Keratinocyte (primary cell): ENCODE measurements at regions not wholly inside any gene's neighbourhood (a gene's known extent, or its start where the extent isn't known, plus 50 kb on each side); places are given as distances from the start of the nearest gene placed in this dataset.
A peak's percentile ranks its signal among the peaks of the same experiment; 100 is the strongest.

ENCODE experiments used
- DNase-seq: peaks from one replicate; pipeline ENCODE4 v3.0.0-alpha.2; 2011; ENCODE audit warnings: low read depth, missing footprints, low spot score
- FAIRE-seq: peaks from 2 replicates; lab custom pipeline; 2011; peaks lifted over from hg19 to GRCh38; lab: Jason Lieb, UNC
- H2AFZ ChIP-seq: 2 replicates; pipeline ENCODE4 v1.6.0; 2012; ENCODE audit warnings: low read length, control low read depth, inconsistent platforms; ENCODE audit not compliant: control insufficient read depth
- H3K27ac ChIP-seq: 2 replicates; pipeline ENCODE4 v1.5.1; 2011; ENCODE audit warnings: low read length; ENCODE audit not compliant: control insufficient read depth, insufficient read depth
- H3K27me3 ChIP-seq: 3 replicates; pipeline ENCODE4 v1.6.0; 2011; ENCODE audit warnings: low read length; ENCODE audit not compliant: control insufficient read depth, insufficient read depth; ENCODE audit errors: extremely low read depth
- H3K36me3 ChIP-seq, 2 experiments: 2 replicates in 1 of 2; 3 replicates in 1 of 2; pipeline ENCODE4 v1.5.1; 2011; ENCODE audit warnings: low read length in 2 of 2, mild to moderate bottlenecking in 1 of 2; ENCODE audit not compliant: control insufficient read depth in 2 of 2, insufficient read depth in 2 of 2; ENCODE audit errors: extremely low read depth in 1 of 2
- H3K4me1 ChIP-seq: 3 replicates; pipeline ENCODE4 v1.5.1; 2011; ENCODE audit warnings: low read length; ENCODE audit not compliant: control insufficient read depth, insufficient read depth; ENCODE audit errors: extremely low read depth
- H3K4me2 ChIP-seq: 3 replicates; pipeline ENCODE4 v1.6.0; 2011; ENCODE audit warnings: low read depth, low read length; ENCODE audit not compliant: control insufficient read depth, insufficient read depth; ENCODE audit errors: extremely low read depth
- H3K4me3 ChIP-seq, 3 experiments: fragments of 200-600 bp in 1 of 3; sonication (generic) in 1 of 3; 2 replicates in 2 of 3; 3 replicates in 1 of 3; pipeline ENCODE4 v1.5.1; 2011 to 2016; ENCODE audit warnings: low read length in 3 of 3, mild to moderate bottlenecking in 3 of 3, control low read depth in 2 of 3, inconsistent platforms in 1 of 3, low read depth in 1 of 3, mixed read lengths in 1 of 3, mixed run types in 1 of 3, moderate library complexity in 1 of 3; ENCODE audit not compliant: control insufficient read depth in 2 of 3, insufficient read depth in 2 of 3; ENCODE audit errors: extremely low read depth in 1 of 3
- H3K79me2 ChIP-seq: 2 replicates; pipeline ENCODE4 v1.6.0; 2012; ENCODE audit warnings: low read length; ENCODE audit not compliant: control insufficient read depth, insufficient read depth
- H3K9ac ChIP-seq: 3 replicates; pipeline ENCODE4 v1.6.0; 2011; ENCODE audit warnings: low read length; ENCODE audit not compliant: control insufficient read depth, insufficient read depth; ENCODE audit errors: extremely low read depth
- H3K9me1 ChIP-seq: 3 replicates; pipeline ENCODE4 v1.6.0; 2011; ENCODE audit warnings: low read length; ENCODE audit not compliant: control insufficient read depth, insufficient read depth; ENCODE audit errors: extremely low read depth
- H3K9me3 ChIP-seq: 2 replicates; pipeline ENCODE4 v1.5.1; 2012; ENCODE audit warnings: low read depth, low read length; ENCODE audit not compliant: control insufficient read depth
- H4K20me1 ChIP-seq: 3 replicates; pipeline ENCODE4 v1.6.0; 2011; ENCODE audit warnings: low read length; ENCODE audit not compliant: control insufficient read depth, insufficient read depth; ENCODE audit errors: extremely low read depth
- EZH2 ChIP-seq: IDR thresholded peaks from one replicate; pipeline ENCODE4 v1.6.1; 2012; ENCODE audit warnings: inconsistent platforms, mild to moderate bottlenecking, low read length, moderate library complexity
- dilution Hi-C: fragments of 300-500 bp; cut with MboI; formaldehyde crosslinking; loops from one replicate; pipeline ENCODE4 v1.7.0; 2020; ENCODE audit warnings: low sequenced_read_pairs; ENCODE audit not compliant: extremely low pct_ligation_motif_present
- TF ChIP-seq, protein P1 (sequence below), 3 experiments: IDR thresholded peaks in 1 of 3; conservative IDR thresholded peaks in 1 of 3; optimal IDR thresholded peaks in 1 of 3; 2 replicates in 2 of 3; 3 replicates in 1 of 3; pipeline versions ENCODE3 to v1.5.1; 2011; ENCODE audit warnings: low read length in 3 of 3, mild to moderate bottlenecking in 3 of 3, moderate library complexity in 2 of 3, control low read depth in 1 of 3, inconsistent platforms in 1 of 3; ENCODE audit not compliant: insufficient read depth in 2 of 3; ENCODE audit errors: extremely low read depth in 1 of 3

DNA sequence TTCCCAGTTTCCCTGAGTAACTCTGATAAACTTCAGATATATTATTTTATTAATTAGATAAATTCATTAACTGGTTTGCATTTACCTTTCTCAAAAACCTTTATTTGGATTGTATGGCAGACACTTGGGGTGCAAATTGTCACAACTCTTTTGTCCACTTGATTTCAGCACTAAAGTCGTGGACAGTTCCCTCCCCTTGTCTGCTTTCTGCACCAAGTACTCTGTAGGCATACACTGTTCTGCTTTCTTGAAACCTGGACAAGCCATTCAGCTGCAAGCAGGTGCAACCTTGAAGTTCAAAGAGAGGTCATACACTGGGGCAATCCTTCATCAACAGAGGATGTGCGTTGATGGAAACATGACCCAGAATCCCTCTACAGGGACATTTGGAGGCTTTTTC lies 162.9 kb downstream of the ARL5B start:
- dilution Hi-C loops, result no loop called here
- H3K9me3 ChIP-seq, result no peaks in the 10 kb centered on the region
- H3K4me1 ChIP-seq, result no peaks in the 10 kb centered on the region
- H3K36me3 ChIP-seq, result no peaks in the 10 kb centered on the region
- no peak overlapping the region for H2AFZ ChIP-seq
- H3K27me3 ChIP-seq, result no peaks in the 10 kb centered on the region
- TF ChIP-seq EZH2, result no peak
- TF ChIP-seq, protein P1, sequence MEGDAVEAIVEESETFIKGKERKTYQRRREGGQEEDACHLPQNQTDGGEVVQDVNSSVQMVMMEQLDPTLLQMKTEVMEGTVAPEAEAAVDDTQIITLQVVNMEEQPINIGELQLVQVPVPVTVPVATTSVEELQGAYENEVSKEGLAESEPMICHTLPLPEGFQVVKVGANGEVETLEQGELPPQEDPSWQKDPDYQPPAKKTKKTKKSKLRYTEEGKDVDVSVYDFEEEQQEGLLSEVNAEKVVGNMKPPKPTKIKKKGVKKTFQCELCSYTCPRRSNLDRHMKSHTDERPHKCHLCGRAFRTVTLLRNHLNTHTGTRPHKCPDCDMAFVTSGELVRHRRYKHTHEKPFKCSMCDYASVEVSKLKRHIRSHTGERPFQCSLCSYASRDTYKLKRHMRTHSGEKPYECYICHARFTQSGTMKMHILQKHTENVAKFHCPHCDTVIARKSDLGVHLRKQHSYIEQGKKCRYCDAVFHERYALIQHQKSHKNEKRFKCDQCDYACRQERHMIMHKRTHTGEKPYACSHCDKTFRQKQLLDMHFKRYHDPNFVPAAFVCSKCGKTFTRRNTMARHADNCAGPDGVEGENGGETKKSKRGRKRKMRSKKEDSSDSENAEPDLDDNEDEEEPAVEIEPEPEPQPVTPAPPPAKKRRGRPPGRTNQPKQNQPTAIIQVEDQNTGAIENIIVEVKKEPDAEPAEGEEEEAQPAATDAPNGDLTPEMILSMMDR (optimal IDR thresholded peaks at IDR 0.05 in 1 of 3, IDR thresholded peaks at IDR 0.05 in 1 of 3, conservative IDR thresholded peaks at IDR 0.05 in 1 of 3; ENCODE audit: extremely low read depth in 1 of 3, insufficient read depth in 2 of 3, low read length in 3 of 3), result no peak
- DNase-seq, result no peak
- H3K9me1 ChIP-seq, result no peaks in the 10 kb centered on the region
- no peak overlapping the region for H3K27ac ChIP-seq
- H3K79me2 ChIP-seq, result no peaks in the 10 kb centered on the region
- no peaks in the 10 kb centered on the region for H4K20me1 ChIP-seq
- peak; percentile 32 for FAIRE-seq
- no peak overlapping the region for H3K4me2 ChIP-seq
- no peak overlapping the region for H3K9ac ChIP-seq
- H3K4me3 ChIP-seq, result no peak overlapping the region

DNA sequence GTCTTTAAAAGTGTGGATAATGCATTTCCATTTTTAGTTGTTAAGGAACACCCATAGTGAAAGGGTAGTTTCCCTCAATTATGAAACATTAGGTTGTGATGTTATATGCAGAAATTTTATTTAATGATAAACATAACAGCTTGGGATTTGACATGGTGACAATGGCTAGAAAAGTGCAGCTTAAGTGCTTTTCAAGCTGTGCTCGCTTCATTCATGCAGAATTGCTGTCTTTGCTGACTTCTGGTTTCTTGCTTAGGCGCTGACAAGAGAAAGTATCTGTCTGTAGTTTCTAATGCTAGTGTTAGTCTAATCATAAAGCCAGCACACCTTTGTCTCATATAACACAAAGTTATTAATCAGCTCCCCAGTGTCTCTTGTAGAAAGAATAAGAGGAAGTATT lies 170.0 kb downstream of the ARL5B start:
- no peaks in the 10 kb centered on the region for H4K20me1 ChIP-seq
- DNase-seq (no peak), FAIRE-seq (no peak)
- no peak overlapping the region for H3K4me2 ChIP-seq
- no peaks in the 10 kb centered on the region for H3K9me3 ChIP-seq
- no peak overlapping the region for H3K4me3 ChIP-seq
- H3K9ac ChIP-seq, result no peak overlapping the region
- no peaks in the 10 kb centered on the region for H3K27me3 ChIP-seq
- dilution Hi-C loops, result no loop called here
- no peaks in the 10 kb centered on the region for H3K79me2 ChIP-seq
- TF ChIP-seq EZH2, result no peak
- TF ChIP-seq, protein P1 (optimal IDR thresholded peaks at IDR 0.05 in 1 of 3, IDR thresholded peaks at IDR 0.05 in 1 of 3, conservative IDR thresholded peaks at IDR 0.05 in 1 of 3; ENCODE audit: extremely low read depth in 1 of 3, insufficient read depth in 2 of 3, low read length in 3 of 3), result no peak
- no peaks in the 10 kb centered on the region for H3K9me1 ChIP-seq
- H3K27ac ChIP-seq, result no peak overlapping the region
- no peaks in the 10 kb centered on the region for H3K36me3 ChIP-seq
- H3K4me1 ChIP-seq, result no peaks in the 10 kb centered on the region
- H2AFZ ChIP-seq, result no peak overlapping the region
